ENCODE measurements at regions not wholly inside any gene's neighbourhood (a gene's known extent, or its start where the extent isn't known, plus 50 kb on each side); places are given as distances from the start of the nearest gene placed in this dataset.
A peak's percentile ranks its signal among the peaks of the same experiment; 100 is the strongest.

- no peak for DNase-seq (ENCODE audit: low read depth)
Observed at GRCh38 chr9:96087669-96088299, 212.3 kb downstream of the ERCC6L2 start.

- no peak for DNase-seq (ENCODE audit: low read depth)
Observed at GRCh38 chr9:96086936-96087571, 211.6 kb downstream of the ERCC6L2 start.

GRCh38 chr9:96085491-96086143, 210.1 kb downstream of the ERCC6L2 start:
- no peak for DNase-seq (ENCODE audit: low read depth)

GRCh38 chr9:96084331-96084734, 208.8 kb downstream of the ERCC6L2 start:
- DNase-seq (ENCODE audit: low read depth) = no peak

- DNase-seq (ENCODE audit: low read depth) = no peak
Observed at GRCh38 chr9:96082516-96083232, 207.2 kb downstream of the ERCC6L2 start.

GRCh38 chr9:96080364-96080763, 204.9 kb downstream of the ERCC6L2 start:
- no peak for DNase-seq (ENCODE audit: low read depth)

- DNase-seq (ENCODE audit: low read depth) = no peak
Observed at GRCh38 chr9:96079779-96080178, 204.3 kb downstream of the ERCC6L2 start.

GRCh38 chr9:96078897-96079490, 203.5 kb downstream of the ERCC6L2 start:
- no peak for DNase-seq (ENCODE audit: low read depth)

- DNase-seq (ENCODE audit: low read depth) = no peak
Observed at GRCh38 chr9:96075757-96076156, 200.3 kb downstream of the ERCC6L2 start.

GRCh38 chr9:96075111-96075510, 199.6 kb downstream of the ERCC6L2 start:
- no peak for DNase-seq (ENCODE audit: low read depth)

- DNase-seq (ENCODE audit: low read depth) = no peak
Observed at GRCh38 chr9:96073531-96074480, 198.3 kb downstream of the ERCC6L2 start.

GRCh38 chr9:96072930-96073329, 197.4 kb downstream of the ERCC6L2 start:
- DNase-seq (ENCODE audit: low read depth) = no peak

- DNase-seq (ENCODE audit: low read depth) = no peak
Observed at GRCh38 chr9:96071815-96072124, 196.3 kb downstream of the ERCC6L2 start.

- no peak for DNase-seq (ENCODE audit: low read depth)
Observed at GRCh38 chr9:96071076-96071814, 195.8 kb downstream of the ERCC6L2 start.

GRCh38 chr9:96069629-96070220, 194.2 kb downstream of the ERCC6L2 start:
- DNase-seq (ENCODE audit: low read depth) = no peak

- DNase-seq (ENCODE audit: low read depth) = no peak
Observed at GRCh38 chr9:96068511-96068910, 193.0 kb downstream of the ERCC6L2 start.

GRCh38 chr9:96067600-96067999, 192.1 kb downstream of the ERCC6L2 start:
- DNase-seq (ENCODE audit: low read depth) = no peak

- peak; percentile 30 for DNase-seq (ENCODE audit: low read depth)
Observed at GRCh38 chr9:96067004-96067403, 191.5 kb downstream of the ERCC6L2 start.

GRCh38 chr9:96065482-96066251, 190.2 kb downstream of the ERCC6L2 start:
- no peak for DNase-seq (ENCODE audit: low read depth)

All from stromal cell of bone marrow (primary cell).